Naive B cell (primary cell): ENCODE measurements at regions not wholly inside any gene's neighbourhood (a gene's known extent, or its start where the extent isn't known, plus 50 kb on each side); places are given as distances from the start of the nearest gene placed in this dataset.
"Not testable (repeated sequence)": the region's sequence is repeated elsewhere in the genome, so short reads cannot be mapped to it uniquely, and the experiment has no call there.

Experiments used
- ATAC-seq, 2 donors: fragments of 150-1000 bp; cut with Tn5 transposase; 2 replicates each; pipeline ENCODE4 v1.10.0; 2021; ENCODE audit warnings: low read depth in 2 of 2, mild to moderate bottlenecking in 2 of 2, moderate library complexity in 2 of 2
- DNase-seq: peaks from one replicate; pipeline ENCODE4 v3.0.0; 2022
- H3K27ac Mint-ChIP-seq, 6 donors: one replicate each; pipeline ENCODE4 v1.8.0; 2020 to 2022; ENCODE audit warnings: mild to moderate bottlenecking in 6 of 6, mixed read lengths in 6 of 6, moderate library complexity in 5 of 6, inconsistent platforms in 2 of 6
- H3K27me3 Mint-ChIP-seq, 3 donors: one replicate each; pipeline ENCODE4 v1.8.0; 2021 to 2022; ENCODE audit warnings: mixed read lengths in 3 of 3, mild to moderate bottlenecking in 1 of 3
- H3K36me3 Mint-ChIP-seq, 2 donors: one replicate each; pipeline ENCODE4 v1.8.0; 2020 to 2022; ENCODE audit warnings: mixed read lengths in 2 of 2, inconsistent platforms in 1 of 2, mild to moderate bottlenecking in 1 of 2
- H3K4me1 Mint-ChIP-seq, 3 donors: one replicate each; pipeline ENCODE4 v1.8.0; 2020 to 2022; ENCODE audit warnings: mixed read lengths in 3 of 3, inconsistent platforms in 1 of 3, mild to moderate bottlenecking in 1 of 3, moderate library complexity in 1 of 3
- H3K4me3 Mint-ChIP-seq, 8 donors: one replicate each; pipeline ENCODE4 v1.8.0; 2020 to 2022; ENCODE audit warnings: mild to moderate bottlenecking in 8 of 8, mixed read lengths in 8 of 8, moderate library complexity in 8 of 8, inconsistent platforms in 2 of 8
- H3K9me3 Mint-ChIP-seq, 7 donors: one replicate each; pipeline ENCODE4 v1.8.0; 2020 to 2022; ENCODE audit warnings: mixed read lengths in 7 of 7, mild to moderate bottlenecking in 5 of 7, inconsistent platforms in 2 of 7, moderate library complexity in 1 of 7

DNA sequence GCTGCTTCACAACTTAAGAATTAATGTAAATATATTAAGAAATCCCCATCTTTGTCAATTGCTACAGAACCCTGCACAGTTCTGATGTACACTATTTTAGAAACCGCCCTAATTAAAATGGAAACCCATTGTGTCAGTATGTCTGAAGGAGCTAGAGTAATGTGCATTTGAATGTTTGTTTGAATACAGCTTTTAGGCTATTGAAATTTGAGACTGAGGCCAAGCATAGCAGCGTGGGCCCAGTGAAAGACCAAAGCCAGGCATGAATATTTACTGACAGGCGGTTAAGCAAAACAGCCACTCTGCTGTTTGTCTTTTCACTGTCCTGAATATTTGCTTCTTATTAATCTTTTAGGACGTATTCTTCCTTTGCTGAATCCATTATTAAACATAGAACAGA is 252.3 kb downstream of the IZUMO3 start:
- no peaks in the 10 kb centered on the region for H3K36me3 Mint-ChIP-seq
- H3K4me1 Mint-ChIP-seq, result no peaks in the 10 kb centered on the region
- ATAC-seq (no peak), DNase-seq (no peak)
- peaks cover 2 to 26% (median 6%) of the 10 kb centered on the region in 7 donors for H3K9me3 Mint-ChIP-seq
- no peak overlapping the region for H3K4me3 Mint-ChIP-seq
- H3K27ac Mint-ChIP-seq, result no peak overlapping the region
- H3K27me3 Mint-ChIP-seq, result no peaks in the 10 kb centered on the region

DNA sequence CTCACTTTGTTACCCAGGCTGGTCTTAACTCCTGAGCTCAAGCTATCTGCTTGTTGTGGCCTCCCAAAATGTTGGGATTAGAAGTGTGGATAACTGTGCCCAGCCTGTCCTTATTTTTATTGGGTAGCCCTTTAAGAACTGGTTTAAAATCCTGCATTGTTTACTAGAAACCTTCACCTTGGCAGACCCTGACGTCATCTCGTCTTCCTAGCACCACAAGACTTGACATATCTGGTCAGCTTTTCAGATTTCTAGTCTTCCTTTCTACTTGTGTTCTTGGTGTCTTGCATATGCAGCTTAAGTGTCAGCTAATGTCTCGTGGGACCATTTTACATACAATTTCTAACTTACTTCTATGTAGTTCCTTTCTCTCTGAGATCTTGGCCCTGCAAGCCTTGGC is 258.9 kb downstream of the IZUMO3 start:
- Mint-ChIP-seq H3K36me3 (no peaks in the 10 kb centered on the region), H3K4me1 (no peaks in the 10 kb centered on the region), H3K27me3 (no peaks in the 10 kb centered on the region), H3K27ac (no peak overlapping the region), H3K4me3 (no peak overlapping the region), H3K9me3 (peaks cover 4 to 18% (median 7%) of the 10 kb centered on the region in 7 donors)
- ATAC-seq (no peak), DNase-seq (no peak)

DNA sequence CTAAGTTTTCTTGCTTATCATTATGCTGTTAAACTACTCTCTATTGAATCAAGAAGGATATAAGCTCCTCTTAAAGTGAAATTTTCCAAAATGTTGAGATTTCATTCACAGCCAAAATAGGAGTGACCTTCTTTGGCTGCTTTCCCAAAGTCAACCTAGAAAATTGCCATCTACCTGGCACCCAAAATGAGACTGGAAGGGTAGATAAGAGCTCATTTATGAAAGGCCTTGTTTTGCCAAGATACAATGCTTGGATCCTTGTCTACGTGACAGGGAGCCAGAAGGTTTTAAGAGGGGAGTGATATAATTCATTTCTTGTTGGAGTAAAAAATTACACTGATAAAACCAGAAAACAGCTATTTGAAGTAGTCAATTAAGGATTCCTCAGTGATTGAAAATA is 287.1 kb downstream of the IZUMO3 start:
- Mint-ChIP-seq H3K9me3 (peaks cover 0 to 4% (median 0%) of the 10 kb centered on the region in 7 donors), H3K27ac (no peak overlapping the region), H3K4me3 (no peak overlapping the region), H3K27me3 (no peaks in the 10 kb centered on the region), H3K36me3 (no peaks in the 10 kb centered on the region), H3K4me1 (no peaks in the 10 kb centered on the region)
- no peak for ATAC-seq
- no peak for DNase-seq

DNA sequence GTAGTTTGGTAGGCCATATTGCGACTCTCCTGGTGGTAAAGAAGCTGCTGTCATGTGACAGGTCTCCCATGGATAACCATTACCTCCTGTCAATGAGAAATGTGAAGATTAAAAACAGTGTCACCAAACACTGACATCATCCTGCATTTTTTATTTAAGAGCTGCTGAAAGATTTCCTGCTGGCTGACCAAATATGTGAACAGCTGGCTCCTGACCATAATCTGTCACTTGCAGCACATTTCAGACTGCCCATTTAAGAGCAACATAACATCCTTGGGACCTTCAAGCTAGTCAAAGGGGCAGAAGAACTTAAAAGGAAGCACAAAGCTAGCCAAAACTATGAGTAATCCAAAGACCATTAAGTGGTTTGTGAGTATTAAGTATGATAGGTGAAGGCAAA is 288.0 kb downstream of the IZUMO3 start:
- Mint-ChIP-seq H3K27me3 (no peaks in the 10 kb centered on the region), H3K9me3 (peaks cover 0 to 8% (median 3%) of the 10 kb centered on the region in 7 donors), H3K4me3 (no peak overlapping the region), H3K27ac (peak overlapping the region in 1 of 6 donors; percentile 58), H3K4me1 (no peaks in the 10 kb centered on the region), H3K36me3 (no peaks in the 10 kb centered on the region)
- ATAC-seq (no peak), DNase-seq (no peak)

DNA sequence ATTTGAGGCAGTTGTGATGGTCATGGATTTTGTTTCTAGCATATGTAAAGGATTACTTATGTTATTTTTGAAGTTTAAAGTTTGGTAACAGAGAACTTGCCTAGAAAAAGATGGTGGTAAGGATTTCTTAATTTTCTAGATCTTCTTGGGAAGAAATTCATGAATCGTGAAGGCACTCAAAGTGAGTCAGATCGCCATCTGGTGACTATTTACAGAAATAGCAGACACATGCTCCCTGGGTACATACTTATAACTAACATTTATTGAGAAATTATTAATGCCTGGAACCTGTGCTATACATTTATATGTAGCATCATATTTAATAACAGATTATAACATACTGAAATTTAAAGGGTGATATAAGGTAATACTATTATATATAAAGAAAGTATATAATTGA is 299.7 kb downstream of the IZUMO3 start:
- Mint-ChIP-seq H3K36me3 (no peaks in the 10 kb centered on the region), H3K9me3 (peaks cover 0 to 8% (median 2%) of the 10 kb centered on the region in 7 donors), H3K27me3 (no peaks in the 10 kb centered on the region), H3K4me1 (no peaks in the 10 kb centered on the region), H3K4me3 (no peak overlapping the region), H3K27ac (no peak overlapping the region)
- DNase-seq (no peak), ATAC-seq (no peak)

DNA sequence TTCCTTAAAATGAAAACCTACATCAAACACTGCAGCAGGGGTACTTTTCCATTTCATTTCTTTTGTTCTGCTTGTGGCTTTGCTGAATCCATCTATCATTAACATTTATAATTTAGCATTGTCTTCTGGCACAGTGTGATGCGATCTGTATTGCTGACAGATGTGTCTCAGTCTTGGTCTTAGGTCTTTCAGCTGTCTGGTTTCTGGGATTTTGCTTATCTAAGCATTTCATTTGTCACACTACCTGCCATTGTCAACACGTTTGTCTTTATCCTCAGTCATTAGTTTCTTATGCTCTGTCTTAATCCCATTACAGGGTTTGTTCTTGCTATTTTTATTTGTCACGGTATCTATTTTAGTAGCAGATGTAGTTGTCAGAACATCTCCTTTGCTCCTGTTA is 303.1 kb downstream of the IZUMO3 start:
- Mint-ChIP-seq H3K4me1 (no peaks in the 10 kb centered on the region), H3K4me3 (no peak overlapping the region), H3K27ac (no peak overlapping the region), H3K9me3 (peaks cover 0 to 21% (median 9%) of the 10 kb centered on the region in 7 donors), H3K27me3 (no peaks in the 10 kb centered on the region), H3K36me3 (no peaks in the 10 kb centered on the region)
- DNase-seq (no peak), ATAC-seq (no peak)

DNA sequence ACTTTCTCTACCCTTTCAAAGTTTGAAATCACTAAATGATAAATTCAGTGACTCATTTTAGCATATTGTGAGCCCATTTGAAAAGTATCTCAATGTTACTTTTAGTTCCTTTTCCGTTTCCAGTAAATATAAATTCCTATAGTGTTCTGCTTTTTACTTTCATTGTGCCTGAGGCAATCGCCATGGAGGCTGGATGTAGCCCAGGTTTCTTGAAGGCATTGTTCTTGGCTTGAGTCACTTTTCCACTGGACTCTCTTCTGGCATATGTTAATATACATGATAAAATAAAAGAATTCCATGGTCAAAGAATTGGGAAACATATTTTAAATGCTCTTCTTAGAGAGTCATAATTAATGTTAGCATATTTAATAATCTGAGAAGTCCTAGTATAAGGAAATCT is 327.0 kb downstream of the IZUMO3 start:
- no peak for ATAC-seq
- Mint-ChIP-seq H3K4me1 (no peaks in the 10 kb centered on the region), H3K4me3 (no peak overlapping the region), H3K27me3 (no peaks in the 10 kb centered on the region), H3K27ac (no peak overlapping the region), H3K9me3 (peaks cover 0 to 12% (median 3%) of the 10 kb centered on the region in 7 donors), H3K36me3 (no peaks in the 10 kb centered on the region)
- DNase-seq, result no peak

DNA sequence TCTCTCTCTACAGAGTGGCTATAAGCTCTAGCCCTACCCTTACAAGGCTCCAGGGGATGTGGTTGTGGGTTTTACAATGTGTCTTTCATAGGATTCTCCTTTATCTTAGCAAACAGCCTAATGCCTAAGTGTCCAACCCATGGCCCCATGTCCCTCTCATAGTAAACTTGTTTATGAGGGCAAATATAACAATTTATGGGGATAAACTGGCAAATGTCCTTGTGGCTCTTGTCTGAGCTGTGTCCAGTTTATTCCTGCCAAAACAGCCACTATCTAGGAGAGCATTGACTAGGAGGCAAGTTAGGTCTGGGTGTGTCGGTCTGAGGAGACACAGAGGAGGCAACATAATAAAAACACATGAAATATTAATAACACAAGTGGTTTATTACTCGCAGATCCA is 335.1 kb downstream of the IZUMO3 start:
- Mint-ChIP-seq H3K27me3 (no peaks in the 10 kb centered on the region), H3K27ac (no peak overlapping the region), H3K9me3 (peaks cover 0 to 9% (median 6%) of the 10 kb centered on the region in 7 donors), H3K4me3 (no peak overlapping the region), H3K4me1 (no peaks in the 10 kb centered on the region), H3K36me3 (no peaks in the 10 kb centered on the region)
- no peak for ATAC-seq
- no peak for DNase-seq

DNA sequence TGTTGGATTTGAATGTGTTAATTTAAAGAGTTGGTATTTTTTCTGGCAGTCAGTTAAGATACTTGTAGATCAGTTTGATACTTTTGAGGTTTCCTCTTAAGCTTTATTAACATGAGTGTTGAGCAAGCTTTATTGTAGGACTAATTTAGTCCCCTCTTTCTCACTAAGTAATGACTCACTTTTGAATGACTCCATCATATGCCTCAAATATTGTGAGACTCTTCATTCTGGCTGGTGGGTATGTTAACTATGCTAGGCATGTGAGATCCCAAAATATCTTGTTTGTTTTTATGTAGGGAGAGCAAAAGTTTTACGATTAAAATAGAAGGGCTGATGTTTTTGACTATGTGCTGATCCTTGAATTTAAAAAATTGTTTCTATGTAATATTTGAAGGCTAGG is 355.7 kb downstream of the IZUMO3 start:
- peaks cover 3 to 24% (median 12%) of the 10 kb centered on the region in 7 donors for H3K9me3 Mint-ChIP-seq
- H3K36me3 Mint-ChIP-seq, result no peaks in the 10 kb centered on the region
- H3K27ac Mint-ChIP-seq, result no peak overlapping the region
- DNase-seq (no peak), ATAC-seq (no peak)
- no peak overlapping the region for H3K4me3 Mint-ChIP-seq
- no peaks in the 10 kb centered on the region for H3K4me1 Mint-ChIP-seq
- H3K27me3 Mint-ChIP-seq, result no peaks in the 10 kb centered on the region

DNA sequence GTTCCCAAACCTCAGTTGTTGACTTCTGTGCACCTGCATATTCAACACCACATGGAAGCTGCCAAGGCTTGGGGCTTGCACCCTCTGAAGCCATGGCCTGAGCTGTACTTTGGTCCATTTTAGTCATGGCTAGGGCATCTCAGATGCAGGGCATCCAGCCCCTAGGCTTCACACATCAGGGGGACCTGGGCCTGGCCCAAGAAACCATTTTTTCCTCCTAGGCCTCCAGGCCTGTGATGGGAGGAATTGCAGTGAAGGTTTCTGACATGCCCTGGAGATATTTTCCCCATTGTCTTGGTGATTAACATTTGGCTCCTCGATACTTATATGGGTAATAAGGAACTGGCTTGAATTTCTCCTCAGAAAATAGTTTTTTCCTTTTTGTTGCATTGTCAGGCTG is 354.5 kb upstream of the ELAVL2 start:
- not testable (repeated sequence) for H3K36me3 Mint-ChIP-seq, H3K4me1 Mint-ChIP-seq, DNase-seq, H3K4me3 Mint-ChIP-seq, H3K27me3 Mint-ChIP-seq, ATAC-seq, H3K27ac Mint-ChIP-seq
- peaks cover 6 to 70% (median 32%) of the 10 kb centered on the region in 7 donors for H3K9me3 Mint-ChIP-seq

DNA sequence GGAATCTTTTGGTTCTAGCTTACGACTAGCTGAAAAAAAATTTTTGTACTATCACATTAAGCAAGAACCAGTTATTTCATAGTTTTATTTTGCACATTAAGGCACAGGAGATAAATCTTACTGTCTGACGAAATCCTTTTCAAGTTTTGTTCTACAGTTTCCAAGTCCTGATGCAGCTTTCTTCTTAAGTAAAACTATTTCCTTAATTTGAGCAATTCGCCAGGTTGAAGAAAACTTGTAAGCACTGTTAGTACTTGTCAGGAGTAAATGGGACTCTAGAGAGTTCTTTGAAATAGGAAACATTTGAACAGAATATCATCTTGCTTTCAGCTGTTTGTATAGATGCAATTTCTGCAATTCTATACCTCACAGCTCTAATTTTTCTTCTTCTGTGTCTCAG is 318.8 kb upstream of the ELAVL2 start:
- Mint-ChIP-seq H3K27me3 (no peaks in the 10 kb centered on the region), H3K27ac (no peak overlapping the region), H3K9me3 (peaks cover 0 to 4% (median 0%) of the 10 kb centered on the region in 7 donors), H3K4me1 (no peaks in the 10 kb centered on the region), H3K4me3 (no peak overlapping the region), H3K36me3 (no peaks in the 10 kb centered on the region)
- DNase-seq (no peak), ATAC-seq (no peak)

DNA sequence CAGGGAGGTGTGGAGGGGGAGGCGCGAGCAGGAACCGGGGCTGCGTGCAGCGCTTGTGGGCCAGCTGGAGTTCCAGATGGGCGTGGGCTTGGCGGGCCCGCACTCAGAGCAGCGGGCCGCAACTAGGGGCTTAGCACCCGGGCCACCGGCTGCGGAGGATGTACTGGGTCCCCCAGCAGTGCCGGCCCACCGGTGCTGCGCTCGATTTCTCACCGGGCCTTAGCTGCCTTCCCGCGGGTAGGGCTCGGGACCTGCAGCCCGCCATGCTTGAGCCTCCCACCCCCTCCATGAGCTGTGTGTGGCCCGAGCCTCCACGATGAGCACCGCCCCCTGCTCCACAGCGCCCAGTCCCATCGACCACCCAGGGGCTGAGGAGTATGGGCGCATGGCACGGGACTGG is 309.0 kb upstream of the ELAVL2 start:
- H3K4me3 Mint-ChIP-seq, H3K9me3 Mint-ChIP-seq, H3K36me3 Mint-ChIP-seq, H3K27ac Mint-ChIP-seq, DNase-seq, H3K27me3 Mint-ChIP-seq, H3K4me1 Mint-ChIP-seq, ATAC-seq: not testable (repeated sequence)

DNA sequence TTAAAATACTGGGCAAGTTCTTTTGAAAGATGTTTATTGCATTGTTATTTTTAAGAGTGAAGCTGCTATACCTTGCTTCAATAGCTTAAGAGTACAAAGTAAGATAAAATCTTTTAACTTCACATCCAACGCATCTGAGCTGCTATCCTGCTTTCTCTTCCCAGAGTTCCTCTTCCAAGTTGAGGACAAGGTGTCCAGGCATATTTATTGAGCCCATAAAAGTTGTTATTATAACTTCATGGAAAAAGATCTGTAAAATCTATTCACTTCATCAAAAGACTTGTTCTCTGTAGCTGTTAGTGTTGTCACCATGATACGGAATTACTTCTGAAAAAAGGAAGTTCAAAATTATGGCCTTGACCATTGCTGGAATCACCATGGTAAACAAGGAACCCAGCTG is 306.2 kb upstream of the ELAVL2 start:
- peaks cover 2 to 10% (median 5%) of the 10 kb centered on the region in 7 donors for H3K9me3 Mint-ChIP-seq
- no peak for ATAC-seq
- H3K27me3 Mint-ChIP-seq, result no peaks in the 10 kb centered on the region
- H3K4me3 Mint-ChIP-seq, result no peak overlapping the region
- H3K27ac Mint-ChIP-seq, result no peak overlapping the region
- no peak for DNase-seq
- H3K36me3 Mint-ChIP-seq, result no peaks in the 10 kb centered on the region
- no peaks in the 10 kb centered on the region for H3K4me1 Mint-ChIP-seq

DNA sequence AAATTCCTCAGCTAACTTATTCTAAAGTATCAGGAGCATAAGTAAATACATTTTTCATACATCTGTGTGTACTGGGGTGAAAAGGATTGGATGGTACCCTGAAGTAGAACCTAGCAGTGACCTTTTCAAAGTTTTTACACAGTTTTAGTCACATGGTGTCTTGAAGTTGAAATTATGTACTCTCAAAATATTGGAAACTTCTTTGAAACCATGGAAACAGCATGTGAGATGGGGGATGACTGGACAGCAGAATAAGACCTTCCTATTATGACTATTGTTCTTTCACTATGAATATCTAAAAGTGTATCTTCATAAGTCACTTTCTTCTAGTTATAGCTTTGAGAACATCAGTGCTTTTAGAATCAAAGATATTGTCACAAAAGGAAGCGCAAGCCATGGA is 301.5 kb upstream of the ELAVL2 start:
- Mint-ChIP-seq H3K4me1 (no peaks in the 10 kb centered on the region), H3K36me3 (no peaks in the 10 kb centered on the region), H3K27ac (no peak overlapping the region), H3K9me3 (peaks cover 1 to 9% (median 5%) of the 10 kb centered on the region in 7 donors), H3K27me3 (no peaks in the 10 kb centered on the region), H3K4me3 (no peak overlapping the region)
- ATAC-seq (no peak), DNase-seq (no peak)

DNA sequence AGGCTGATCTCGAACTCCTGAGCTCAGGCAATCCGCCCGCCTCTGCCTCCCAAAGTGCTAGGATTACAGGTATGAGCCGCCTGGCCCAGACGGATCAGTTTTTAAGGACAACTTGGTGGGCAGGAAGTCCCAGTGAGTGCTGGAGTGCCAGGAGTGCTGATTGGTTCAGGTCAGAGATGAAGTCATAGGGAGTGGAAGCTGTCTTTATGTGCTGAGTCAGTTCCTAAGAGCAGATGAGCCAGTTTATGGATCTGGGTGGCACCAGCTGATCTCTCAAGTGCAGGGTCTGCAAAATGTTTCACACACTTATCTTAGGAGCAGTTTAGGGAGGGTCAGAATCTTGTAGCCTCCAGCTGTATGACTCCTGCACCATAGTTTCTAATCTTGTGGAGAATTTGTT is 292.1 kb upstream of the ELAVL2 start:
- ATAC-seq (no peak), DNase-seq (no peak)
- no peaks in the 10 kb centered on the region for H3K4me1 Mint-ChIP-seq
- no peaks in the 10 kb centered on the region for H3K27me3 Mint-ChIP-seq
- no peak overlapping the region for H3K4me3 Mint-ChIP-seq
- H3K36me3 Mint-ChIP-seq, result no peaks in the 10 kb centered on the region
- peaks cover 0 to 12% (median 5%) of the 10 kb centered on the region in 7 donors for H3K9me3 Mint-ChIP-seq
- no peak overlapping the region for H3K27ac Mint-ChIP-seq
